Stimulated activated CD4-positive, alpha-beta T cell treated with anti-CD3 and anti-CD28 coated beads, Interleukin-2, amount 100 ng/mL, for 48 hours (primary cell): ENCODE measurements at regions not wholly inside any gene's neighbourhood (a gene's known extent, or its start where the extent isn't known, plus 50 kb on each side); places are given as distances from the start of the nearest gene placed in this dataset.

ENCODE experiments used
- DNase-seq, 2 donors: peaks; one replicate each; pipeline ENCODE4 v3.0.0-alpha.2; 2020

- DNase-seq = no peak
These were observed 339.1 kb upstream of the SLC10A2 start for GRCh38 chr13:103405297-103405696.

- DNase-seq = no peak
These were observed 337.6 kb upstream of the SLC10A2 start for GRCh38 chr13:103403814-103404213.

GRCh38 chr13:103403148-103403740, 337.0 kb upstream of the SLC10A2 start:
- DNase-seq = no peak

- DNase-seq = no peak
These were observed 328.9 kb upstream of the SLC10A2 start for GRCh38 chr13:103395139-103395538.

- no peak for DNase-seq
These were observed 328.4 kb upstream of the SLC10A2 start for GRCh38 chr13:103394618-103395017.

- DNase-seq = no peak
These were observed 325.7 kb upstream of the SLC10A2 start for GRCh38 chr13:103391936-103392335.

- DNase-seq = no peak
These were observed 322.6 kb upstream of the SLC10A2 start for GRCh38 chr13:103388839-103389238.

- no peak for DNase-seq
These were observed 320.1 kb upstream of the SLC10A2 start for GRCh38 chr13:103386341-103386740.

- DNase-seq = no peak
These were observed 307.7 kb upstream of the SLC10A2 start for GRCh38 chr13:103373916-103374315.

GRCh38 chr13:103371271-103371670, 305.1 kb upstream of the SLC10A2 start:
- no peak for DNase-seq

GRCh38 chr13:103370790-103371189, 304.6 kb upstream of the SLC10A2 start:
- no peak for DNase-seq

GRCh38 chr13:103358255-103358932, 292.2 kb upstream of the SLC10A2 start:
- DNase-seq = no peak

- DNase-seq = no peak
These were observed 290.1 kb upstream of the SLC10A2 start for GRCh38 chr13:103356226-103356864.

GRCh38 chr13:103354171-103354570, 288.0 kb upstream of the SLC10A2 start:
- DNase-seq = no peak

- DNase-seq = no peak
These were observed 285.0 kb upstream of the SLC10A2 start for GRCh38 chr13:103351035-103351828.

- no peak for DNase-seq
These were observed 283.9 kb upstream of the SLC10A2 start for GRCh38 chr13:103350147-103350546.

- no peak for DNase-seq
These were observed 283.2 kb upstream of the SLC10A2 start for GRCh38 chr13:103349211-103349980.

GRCh38 chr13:103335241-103335640, 269.0 kb upstream of the SLC10A2 start:
- DNase-seq = no peak

- DNase-seq = no peak
These were observed 265.7 kb upstream of the SLC10A2 start for GRCh38 chr13:103331924-103332323.

GRCh38 chr13:103328899-103329298, 262.7 kb upstream of the SLC10A2 start:
- no peak for DNase-seq

GRCh38 chr13:103326326-103326725, 260.1 kb upstream of the SLC10A2 start:
- DNase-seq = no peak

- DNase-seq = no peak
These were observed 259.5 kb upstream of the SLC10A2 start for GRCh38 chr13:103325672-103326071.

GRCh38 chr13:103324641-103325040, 258.4 kb upstream of the SLC10A2 start:
- no peak for DNase-seq
